HG02870 (cell line): ENCODE measurements at regions not wholly inside any gene's neighbourhood (a gene's known extent, or its start where the extent isn't known, plus 50 kb on each side); places are given as distances from the start of the nearest gene placed in this dataset.
"Not testable (repeated sequence)": the region's sequence is repeated elsewhere in the genome, so short reads cannot be mapped to it uniquely, and the experiment has no call there.

Experiments
- ATAC-seq: cut with Tn5 transposase; IDR thresholded peaks from one replicate; pipeline ENCODE4 v1.9.1; 2021; ENCODE audit warnings: mild to moderate bottlenecking, moderate library complexity; ENCODE audit not compliant: unreplicated experiment

DNA sequence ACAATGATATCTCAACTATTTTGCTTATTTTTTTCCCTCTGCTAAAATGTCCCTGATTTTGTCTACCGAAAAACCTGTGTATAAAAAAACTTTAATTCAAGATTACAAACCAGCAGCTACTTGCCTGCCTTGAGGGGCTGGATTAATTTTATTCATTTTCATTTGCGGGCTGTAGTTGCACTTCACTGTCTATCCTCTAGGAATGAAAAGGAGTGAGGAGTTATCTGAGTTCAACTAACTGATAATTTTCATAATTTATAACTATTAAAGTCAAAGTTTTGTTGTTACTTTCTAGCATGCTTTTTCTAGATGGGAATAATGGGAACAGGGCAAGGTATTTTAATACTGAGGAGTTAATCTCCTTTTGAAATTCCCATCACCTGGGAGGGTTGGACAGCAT is 50.3 kb upstream of the AGTPBP1 start:
- ATAC-seq, result not testable (repeated sequence)

DNA sequence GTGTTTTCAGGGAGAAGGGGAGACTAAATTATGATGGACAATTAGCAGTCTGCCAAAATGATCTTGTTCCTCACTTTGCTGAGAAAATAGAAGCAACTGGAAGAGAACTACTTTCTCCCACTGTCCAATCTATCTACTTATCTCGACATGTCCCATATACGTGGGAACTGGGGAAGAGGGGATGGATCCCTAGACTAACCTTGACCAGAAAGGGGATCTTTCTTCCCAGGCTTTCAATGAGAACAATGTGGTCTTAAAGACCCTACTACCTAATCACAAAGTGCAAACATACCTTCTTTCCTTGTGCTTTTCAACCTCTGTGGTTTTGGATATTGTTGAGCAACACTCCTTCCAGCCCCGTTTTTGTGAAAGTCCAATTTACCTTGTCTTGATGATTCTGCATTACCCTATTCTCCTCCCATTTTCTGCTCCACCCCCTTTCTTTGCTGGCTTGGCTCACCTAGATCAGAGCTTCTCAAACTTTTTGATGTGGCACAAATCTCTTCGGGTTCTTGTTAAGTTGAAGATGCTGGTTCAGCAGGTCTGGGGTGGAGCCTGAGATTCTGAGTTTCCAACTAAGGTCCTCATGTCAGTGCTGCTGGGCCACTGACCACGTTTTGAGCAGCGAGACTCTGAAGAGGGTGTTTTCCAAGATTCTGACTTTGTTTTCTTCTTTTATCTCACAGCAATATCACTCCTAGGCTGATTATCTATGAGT is 61.4 kb upstream of the AGTPBP1 start:
- not testable (repeated sequence) for ATAC-seq

DNA sequence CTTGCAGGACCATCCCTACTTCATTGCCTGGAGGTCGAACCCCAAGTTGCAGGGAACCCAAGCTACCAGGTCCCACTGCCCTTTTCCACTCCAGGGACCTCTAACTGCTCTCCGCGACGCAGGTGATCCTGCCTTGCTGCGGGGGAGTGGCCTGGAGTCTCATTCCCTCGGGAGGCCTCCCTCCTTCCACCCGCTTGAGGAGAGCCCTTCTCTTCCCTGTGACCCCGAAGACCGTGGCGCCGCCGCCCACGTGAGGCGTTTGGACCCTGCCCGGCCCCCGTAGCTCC is 63.0 kb upstream of the AGTPBP1 start:
- not testable (repeated sequence) for ATAC-seq

DNA sequence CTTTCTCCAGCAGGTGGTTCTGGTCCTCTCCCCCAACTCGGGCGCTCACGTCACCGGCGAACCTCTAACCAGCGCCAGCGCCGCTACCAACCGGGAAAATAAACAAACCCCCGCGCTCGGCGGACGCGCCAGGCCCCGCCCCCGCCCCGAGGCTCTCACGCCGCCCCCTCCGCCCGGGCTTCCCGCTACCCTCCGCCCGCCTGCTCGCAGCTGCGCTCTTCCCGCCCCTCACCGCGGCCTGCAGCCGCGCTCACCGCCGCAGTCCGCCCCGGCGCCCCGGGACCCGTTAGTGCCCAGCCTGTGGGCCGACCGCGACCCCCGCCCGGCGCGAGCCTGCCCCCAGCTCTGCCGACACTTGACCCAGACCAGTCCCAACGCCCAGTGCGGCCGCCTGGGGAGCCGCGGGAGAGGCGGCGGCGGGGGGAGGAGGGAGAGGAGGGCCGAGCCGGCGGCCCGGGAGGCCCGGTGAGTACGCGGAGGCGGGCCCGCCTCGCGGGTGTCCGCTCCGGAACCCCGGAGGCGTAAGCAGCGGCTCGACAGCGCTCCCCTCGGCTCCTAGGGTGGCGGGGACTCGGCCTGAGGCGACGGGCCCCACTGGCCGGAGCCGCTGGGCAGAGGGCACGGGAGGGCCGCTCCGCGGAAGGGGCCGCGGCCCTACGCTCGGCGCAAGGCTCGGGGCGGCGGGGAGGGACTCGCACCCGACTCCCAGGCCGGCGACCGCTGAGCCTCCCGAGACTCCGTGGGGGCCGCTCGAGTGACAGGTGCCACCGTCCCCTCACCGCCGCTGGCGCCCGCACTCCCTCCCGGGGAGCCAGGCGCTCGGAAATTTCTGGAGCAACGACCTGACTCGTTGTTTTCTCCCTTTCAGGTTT is 63.6 kb upstream of the AGTPBP1 start:
- ATAC-seq, result peak; percentile 77

DNA sequence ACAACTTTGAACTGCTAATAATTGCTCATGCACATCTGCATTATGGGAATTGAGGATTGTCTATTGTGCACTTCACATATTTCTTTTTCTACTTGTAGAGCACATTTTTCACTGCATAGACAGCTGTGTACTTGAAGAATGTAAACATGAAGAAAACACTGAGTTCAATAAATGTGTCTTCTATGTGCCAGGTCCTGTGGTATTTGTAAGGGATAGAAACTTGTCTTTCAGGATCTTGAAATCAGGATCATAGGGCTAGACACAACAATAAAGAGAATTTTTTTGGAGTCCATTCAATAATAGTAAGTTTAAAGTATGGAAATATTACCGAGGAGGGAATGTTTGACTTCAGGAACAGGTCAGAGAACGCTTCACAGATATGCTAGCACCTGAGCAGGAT is 66.6 kb upstream of the AGTPBP1 start:
- ATAC-seq, result not testable (repeated sequence)

DNA sequence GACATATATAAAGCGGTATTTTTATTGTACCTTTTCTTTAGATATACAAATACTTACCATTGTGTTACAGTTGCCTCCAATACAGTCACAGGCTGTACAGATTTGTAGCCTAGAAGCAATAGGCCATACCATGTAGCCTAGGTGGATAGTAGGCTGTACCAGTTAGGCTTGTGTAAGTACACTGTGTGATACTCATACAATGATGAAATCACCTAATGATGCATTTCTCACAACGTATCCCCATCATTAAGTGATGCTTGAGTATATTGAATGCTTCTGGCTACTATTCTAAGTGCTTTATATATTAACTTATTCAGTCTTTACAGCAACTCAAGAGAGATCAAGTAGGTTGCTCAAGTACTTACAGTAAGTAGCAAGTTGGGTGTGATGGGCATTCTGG is 71.6 kb upstream of the AGTPBP1 start:
- not testable (repeated sequence) for ATAC-seq

DNA sequence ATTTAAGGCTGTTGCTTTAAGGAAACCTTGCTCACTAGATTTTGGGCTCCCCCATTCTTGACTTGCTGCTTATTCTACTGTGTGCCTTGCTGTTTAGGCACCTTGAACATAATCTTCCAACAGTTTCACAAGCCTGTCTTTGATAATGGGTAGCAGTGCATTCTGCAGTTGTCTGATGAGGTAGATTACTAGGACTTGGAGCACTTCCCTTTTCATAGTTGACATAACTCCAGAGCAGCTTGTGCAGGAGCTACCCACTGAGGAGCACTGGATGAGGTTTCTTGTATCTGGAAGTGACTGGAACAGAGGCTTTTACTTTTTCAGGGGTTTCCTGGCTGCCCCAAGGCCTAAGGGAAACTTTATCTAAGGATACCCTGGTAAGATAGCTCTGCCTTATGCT is 73.0 kb upstream of the AGTPBP1 start:
- ATAC-seq, result peak; percentile 61

DNA sequence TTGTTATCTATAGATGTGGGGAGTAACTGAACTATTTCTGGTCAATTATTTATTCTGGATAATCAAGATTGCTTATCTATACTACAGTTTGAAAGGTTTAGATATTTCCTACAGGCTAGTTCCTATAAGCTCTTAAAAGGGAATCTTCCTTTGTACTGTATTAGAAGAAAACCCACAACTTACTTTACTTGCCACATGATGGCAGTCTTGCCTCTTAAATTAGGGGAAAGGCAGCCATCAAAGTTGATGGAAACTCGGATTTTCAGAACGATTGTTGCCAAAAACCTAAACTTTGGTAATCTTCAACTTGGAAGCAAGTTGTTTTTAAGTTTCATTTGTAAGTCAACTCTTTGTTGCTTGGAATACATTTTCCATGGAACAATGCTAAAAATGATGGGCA is 77.2 kb upstream of the AGTPBP1 start:
- not testable (repeated sequence) for ATAC-seq

DNA sequence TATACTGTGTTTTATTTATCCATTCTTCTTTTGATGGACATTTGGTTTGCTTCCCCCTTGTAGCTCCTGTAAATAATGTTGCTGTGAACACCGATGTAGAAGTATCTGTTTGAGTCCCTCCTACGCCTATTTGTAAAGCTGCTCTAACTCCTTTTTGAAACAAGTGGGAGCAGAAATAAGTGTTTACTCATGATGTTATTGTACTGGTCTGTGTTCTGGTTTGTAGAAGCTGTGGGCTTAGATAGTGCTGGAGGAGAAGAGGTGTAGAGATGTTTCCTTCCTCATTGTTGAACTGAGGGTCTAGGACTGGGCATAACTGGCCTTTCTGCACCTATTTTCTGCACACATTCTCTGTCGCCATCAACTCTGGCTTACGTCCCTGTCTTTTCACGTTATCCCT is 78.8 kb upstream of the AGTPBP1 start:
- not testable (repeated sequence) for ATAC-seq

DNA sequence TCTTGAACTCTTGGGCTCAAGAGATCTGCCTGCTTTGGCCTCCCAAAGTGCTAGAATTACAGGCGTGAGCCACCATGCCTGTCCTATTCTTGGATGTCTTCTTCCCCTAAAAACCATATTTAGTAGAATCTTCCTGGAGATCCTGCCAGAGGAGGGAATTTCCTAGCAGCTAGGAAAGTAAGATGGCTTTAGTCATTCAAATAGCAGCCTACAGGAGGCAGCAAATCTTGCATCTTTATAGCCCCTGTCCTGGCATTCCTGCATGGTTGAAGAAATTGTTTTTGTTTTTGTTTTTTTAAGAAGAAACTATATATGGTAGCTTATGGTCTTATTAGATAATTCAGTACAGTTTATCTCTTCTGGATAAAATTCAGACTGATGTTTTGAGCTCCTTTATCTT is 83.2 kb upstream of the AGTPBP1 start:
- ATAC-seq, result not testable (repeated sequence)

DNA sequence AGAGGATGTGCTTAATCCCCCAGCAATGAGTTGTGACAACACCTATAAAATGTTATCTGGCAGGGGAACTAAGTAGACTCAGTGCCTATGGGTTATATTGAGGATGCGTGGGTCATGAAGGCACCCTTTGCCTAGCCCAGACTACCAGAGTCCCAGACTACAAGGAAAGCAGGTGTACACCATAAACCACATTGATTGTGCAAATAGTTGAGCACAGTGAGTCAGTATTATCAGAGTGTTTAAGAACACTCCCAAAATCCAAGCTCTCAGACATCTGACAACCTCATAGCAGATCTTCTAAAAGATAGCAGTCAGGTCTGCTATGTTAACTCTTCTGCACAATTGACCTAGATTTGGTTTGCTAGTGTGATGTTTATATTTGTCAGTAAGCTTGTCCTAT is 92.8 kb upstream of the AGTPBP1 start:
- ATAC-seq, result not testable (repeated sequence)

DNA sequence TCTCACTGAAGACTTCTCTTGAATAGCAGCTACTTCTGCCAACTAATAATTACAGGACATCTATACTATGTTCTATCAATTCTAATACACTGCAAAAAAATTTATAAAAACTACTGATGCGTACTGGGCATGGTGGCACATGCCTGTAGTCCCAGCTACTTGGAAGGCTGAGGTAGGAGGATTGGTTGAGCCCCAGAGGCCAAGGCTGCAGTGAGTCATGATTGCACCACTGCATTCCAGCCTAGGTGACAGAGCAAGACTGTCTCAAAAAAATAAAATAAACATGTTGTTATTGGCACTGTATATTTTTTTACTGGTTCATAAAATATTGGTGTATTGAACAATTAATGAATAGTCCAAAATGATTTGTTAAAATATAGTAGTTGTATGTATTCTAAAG is 97.0 kb upstream of the NAA35 start:
- ATAC-seq, result not testable (repeated sequence)

DNA sequence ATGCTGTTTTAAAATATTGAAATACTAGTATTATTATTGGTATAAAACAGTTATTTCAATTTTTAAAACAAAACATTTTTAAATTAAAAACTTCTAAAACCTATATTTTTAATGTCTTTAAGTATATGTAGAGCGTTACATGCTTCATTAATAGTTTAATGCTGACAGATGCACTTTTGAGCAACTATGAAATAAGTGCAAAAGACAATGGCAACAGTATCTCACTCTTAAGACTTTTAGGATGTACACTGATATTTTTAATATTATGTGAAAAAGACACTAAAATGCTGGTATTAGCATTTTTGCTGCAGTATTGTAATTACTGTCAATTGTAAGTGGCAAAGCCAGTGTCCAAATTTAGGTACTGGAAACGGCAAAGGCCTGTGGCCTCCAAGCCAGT is 93.2 kb upstream of the NAA35 start:
- ATAC-seq, result not testable (repeated sequence)

DNA sequence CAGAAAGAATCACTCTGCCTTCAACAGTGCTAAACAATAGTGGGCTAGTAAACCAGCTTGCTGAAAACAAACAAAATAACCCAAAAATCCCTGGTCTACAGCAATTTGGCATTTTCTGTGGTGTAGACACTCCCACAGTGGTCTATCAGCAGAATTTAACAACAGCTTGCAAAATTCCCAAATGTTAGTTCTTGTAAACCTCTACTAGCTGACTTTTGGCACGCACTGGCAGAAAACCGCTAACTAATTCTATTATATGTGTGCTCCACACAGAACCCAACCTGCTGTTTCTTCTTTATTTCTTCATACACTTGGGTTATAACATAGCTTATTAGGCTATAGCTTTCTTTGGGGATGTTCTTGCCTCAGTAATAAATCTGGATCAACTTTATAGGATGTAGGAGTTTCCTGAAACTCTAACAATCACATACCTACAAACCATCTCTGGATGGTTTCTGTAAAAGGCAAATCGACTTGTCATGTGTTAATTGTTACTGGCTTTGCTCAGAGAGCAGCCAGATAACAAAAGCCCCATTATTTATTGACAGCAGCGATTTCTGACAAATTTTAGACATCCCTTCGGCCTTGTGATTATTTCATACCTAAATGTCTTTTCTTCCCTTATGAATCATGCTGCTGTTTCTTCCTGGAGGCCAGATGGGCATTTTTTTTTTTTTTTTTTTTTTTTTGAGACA is 82.7 kb upstream of the NAA35 start:
- no peak for ATAC-seq

DNA sequence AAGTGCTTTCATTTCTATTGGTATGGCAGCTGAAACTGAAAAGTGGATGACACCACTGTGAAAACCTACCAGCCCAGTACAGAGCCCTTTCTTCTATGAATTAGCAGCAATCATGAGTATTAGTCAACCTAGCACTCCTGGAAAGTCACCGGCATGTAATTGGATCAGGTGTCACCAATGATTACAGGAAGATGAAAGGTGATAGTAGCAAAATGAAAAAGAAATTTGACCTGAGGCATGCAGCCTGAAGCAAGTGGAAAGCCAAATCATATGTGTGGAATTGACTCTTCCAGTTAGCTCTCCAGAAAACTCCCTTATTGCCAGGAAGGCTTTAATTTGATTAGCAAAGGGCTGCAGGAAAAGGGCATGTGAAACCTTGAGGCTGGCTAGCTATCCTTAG is 81.2 kb upstream of the NAA35 start:
- ATAC-seq, result no peak

DNA sequence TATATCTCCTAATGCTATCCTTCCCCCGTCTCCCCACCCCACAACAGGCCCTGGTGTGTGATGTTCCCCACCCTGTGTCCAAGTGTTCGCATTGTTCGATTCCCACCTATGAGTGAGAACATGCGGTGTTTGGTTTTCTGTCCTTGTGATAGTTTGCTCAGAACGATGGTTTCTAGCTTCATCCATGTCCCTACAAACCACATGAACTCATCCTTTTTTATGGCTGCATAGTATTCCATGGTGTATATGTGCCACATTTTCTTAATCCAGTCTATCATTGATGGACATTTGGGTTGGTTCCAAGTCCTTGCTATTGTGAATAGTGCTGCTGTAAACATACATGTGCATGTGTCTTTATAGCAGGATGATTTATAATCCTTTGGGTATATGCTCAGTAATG is 79.1 kb upstream of the NAA35 start:
- not testable (repeated sequence) for ATAC-seq

DNA sequence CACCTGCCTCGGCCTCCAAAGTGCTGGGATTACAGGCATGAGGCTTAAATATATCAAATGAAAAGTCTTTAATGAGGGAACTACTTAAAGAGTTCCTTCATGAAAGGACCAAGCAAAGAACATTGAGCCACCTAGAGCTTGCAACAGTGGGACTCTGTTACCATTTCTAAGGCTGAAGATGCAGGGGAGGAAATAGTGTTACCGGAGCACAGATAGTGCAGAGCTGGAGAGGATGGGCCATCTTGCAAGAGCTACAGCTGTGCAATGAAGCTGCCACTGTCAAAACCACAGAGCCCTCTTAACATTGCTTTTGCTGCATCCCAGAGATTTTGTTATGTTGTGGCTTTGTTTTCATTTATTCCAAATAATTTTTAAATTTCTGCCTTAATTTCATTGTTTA is 77.1 kb upstream of the NAA35 start:
- no peak for ATAC-seq

DNA sequence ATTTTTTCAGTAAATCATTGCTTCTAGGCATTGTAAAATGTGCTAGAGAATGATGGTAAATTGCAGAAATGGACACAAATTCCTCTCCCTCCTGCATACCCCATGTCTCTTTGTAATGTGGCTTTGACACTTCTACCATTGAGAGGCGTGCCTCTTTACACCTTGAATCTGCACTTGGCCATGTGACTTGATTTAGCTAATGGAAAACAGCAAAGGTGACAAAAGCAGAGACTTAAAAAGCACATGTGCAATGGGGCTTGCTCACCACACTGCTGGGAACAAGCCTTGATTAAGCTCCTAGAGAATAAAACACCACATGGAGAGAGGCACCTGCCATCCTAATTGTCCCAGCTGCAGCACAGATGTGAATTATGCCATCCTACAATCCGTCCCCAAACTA is 69.9 kb upstream of the NAA35 start:
- ATAC-seq, result no peak

DNA sequence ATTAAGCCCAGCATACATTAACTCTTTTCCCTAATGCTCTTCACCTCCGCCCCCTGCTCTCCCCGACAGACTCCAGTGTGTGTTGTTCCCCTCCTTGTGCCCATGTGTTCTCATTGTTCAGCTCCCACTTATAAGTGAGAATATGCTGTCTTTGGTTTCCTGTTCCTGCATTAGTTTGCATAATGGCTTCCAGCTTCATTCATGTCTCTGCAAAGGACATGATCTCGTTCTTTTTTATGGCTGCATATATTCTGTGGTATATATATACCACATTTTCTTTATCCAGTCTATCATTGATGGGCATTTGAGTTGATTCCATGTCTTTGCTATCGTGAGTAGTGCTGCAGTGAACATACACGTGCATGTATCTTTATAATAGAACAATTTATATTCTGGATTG is 69.3 kb upstream of the NAA35 start:
- ATAC-seq, result not testable (repeated sequence)

DNA sequence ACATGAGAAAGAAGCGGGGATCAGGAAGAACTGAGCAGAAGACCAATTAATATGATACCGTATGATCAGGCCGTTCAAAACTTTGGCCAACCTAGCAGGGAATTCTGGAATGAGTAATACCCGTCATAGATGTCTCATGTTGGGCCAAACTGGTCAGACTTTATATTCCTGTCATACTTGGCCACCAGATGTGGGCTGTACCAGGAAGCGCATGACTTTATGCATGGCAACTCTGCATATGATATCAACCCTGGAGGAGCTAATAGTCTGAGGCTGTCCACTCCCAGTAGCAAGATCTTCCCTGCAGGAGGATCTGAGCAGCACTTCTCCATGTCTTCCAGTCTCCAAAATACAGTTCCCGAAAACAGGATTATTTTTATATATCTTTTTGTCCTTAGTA is 68.5 kb upstream of the NAA35 start:
- ATAC-seq, result no peak

DNA sequence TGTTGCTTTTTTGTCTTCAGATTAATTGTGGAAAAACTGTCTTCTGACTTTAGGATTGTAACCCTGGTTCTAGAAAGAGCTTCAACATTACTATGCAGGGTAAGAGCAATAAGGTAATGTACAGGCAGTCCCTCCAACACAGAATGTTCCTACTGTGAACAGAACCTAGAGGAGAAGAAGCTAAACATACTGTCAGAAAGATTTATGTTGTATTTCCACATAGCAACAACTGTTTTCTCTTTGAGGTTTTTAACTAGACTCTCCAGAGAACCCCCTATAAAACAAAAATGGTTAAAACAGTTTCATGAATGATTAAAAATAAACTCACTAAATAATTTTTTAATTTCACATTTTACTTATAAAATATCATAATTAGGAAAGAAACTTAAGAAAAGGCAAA is 64.3 kb upstream of the NAA35 start:
- ATAC-seq, result no peak
